ENCODE measurements at regions not wholly inside any gene's neighbourhood (a gene's known extent, or its start where the extent isn't known, plus 50 kb on each side); places are given as distances from the start of the nearest gene placed in this dataset.

DNA sequence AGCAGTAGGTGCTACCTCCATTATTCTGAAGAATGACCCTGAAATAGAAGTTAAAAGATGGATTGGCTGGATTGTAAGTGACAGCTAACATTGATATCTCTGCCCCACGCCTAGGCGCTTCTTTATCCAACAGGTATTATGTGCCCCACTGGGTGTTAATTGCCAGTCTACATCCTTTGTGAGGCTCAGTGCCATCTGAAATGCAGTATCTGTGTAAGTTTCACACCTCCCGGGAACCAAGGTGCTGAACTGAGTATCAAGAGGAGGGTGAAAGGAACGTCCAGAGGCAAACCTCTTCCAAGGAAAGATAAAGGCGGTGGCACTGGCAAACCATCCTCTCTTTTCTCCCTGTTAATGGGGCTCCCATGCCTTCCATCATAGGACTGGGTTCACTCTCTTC lies 181.1 kb upstream of the UBL3 start (continued):
- TF ChIP-seq CTCF (IDR thresholded peaks at IDR 0.05) (no peak), RCOR1 (IDR thresholded peaks at IDR 0.05; ENCODE audit: low read depth, low read length) (no peak), EHF (CRISPR knock-in tag; IDR thresholded peaks at IDR 0.05) (no peak), HOXB13 (CRISPR knock-in tag; IDR thresholded peaks at IDR 0.05; ENCODE audit: low read depth) (no peak), JUN (IDR thresholded peaks at IDR 0.05) (no peak)

DNA sequence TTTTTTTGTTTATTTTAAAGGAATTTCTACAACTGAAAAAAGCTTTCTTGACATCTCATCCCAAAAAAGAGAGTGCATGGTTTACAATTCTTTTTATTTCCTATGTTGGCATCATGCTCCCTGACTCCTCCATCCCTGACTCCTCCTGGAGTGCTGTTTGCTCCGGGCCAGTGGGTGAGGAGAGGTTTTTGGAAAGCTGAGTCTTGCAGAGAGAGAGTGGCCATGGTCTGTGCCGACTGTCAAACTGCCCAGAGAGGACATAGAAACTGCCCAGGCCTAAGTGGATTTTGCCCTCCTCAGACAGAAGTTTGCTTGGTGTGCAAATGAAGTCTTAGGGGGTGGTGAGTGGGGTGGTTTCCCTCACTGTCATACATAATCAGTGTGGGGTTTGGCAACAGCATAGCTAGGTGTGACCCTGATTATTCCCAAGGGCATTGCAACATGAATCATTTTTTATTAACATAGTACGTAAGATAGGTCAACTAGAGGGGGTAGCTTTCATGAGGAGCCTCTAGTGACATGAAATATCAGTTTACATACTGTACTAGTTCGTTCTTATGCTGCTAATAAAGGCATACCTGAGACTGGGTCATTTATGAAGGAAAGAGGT lies 179.8 kb upstream of the UBL3 start:
- FAIRE-seq: no peak
- no peak for DNase-seq (ENCODE audit: low read depth in 1 of 2, low spot score in 1 of 2)
- ChIA-PET POLR2A (no interaction called here), CTCF (interaction anchor here (0.8 kb wide), 1 partner anchor 9 kb away, joined by 3 read pairs; no protein-coding TSS in a partner anchor)
- no peak overlapping the region for H3K4me2 ChIP-seq
- ATAC-seq: no peak
- peaks cover 11% of the 10 kb centered on the region for H3K4me1 ChIP-seq
- H3K27ac ChIP-seq: no peak overlapping the region
- no peak overlapping the region for H3K4me3 ChIP-seq
- no peaks in the 10 kb centered on the region for H3K9me3 ChIP-seq
- 26% methylated on average over 4 of the region's 4 CpGs for WGBS (ENCODE audit: missing lambda C conversion rate)
- no peak for TF ChIP-seq EHMT2 (IDR thresholded peaks at IDR 0.05; ENCODE audit: low read depth)
- no peak for TF ChIP-seq ESRRA (IDR thresholded peaks at IDR 0.05; ENCODE audit: borderline replicate concordance, low read length)
- no peak for TF ChIP-seq HEYL (CRISPR knock-in tag; IDR thresholded peaks at IDR 0.05)
- no peak for TF ChIP-seq NPAS2 (CRISPR knock-in tag; IDR thresholded peaks at IDR 0.05; ENCODE audit: borderline replicate concordance)
- TF ChIP-seq CHD2 (IDR thresholded peaks at IDR 0.05; ENCODE audit: low read length, partially characterized antibody): no peak
- no peak for TF ChIP-seq JUNB (IDR thresholded peaks at IDR 0.05)
- no peak for TF ChIP-seq EP300 (IDR thresholded peaks at IDR 0.05)
- no peak for TF ChIP-seq MAFK (IDR thresholded peaks at IDR 0.05; ENCODE audit: partially characterized antibody)
- TF ChIP-seq CEBPB (IDR thresholded peaks at IDR 0.05): no peak
- no peak for TF ChIP-seq ZNF302 (CRISPR knock-in tag; IDR thresholded peaks at IDR 0.05)
- no peak for TF ChIP-seq POLR2A (IDR thresholded peaks at IDR 0.05; ENCODE audit: low read length)
- TF ChIP-seq TP53 (CRISPR knock-in tag; IDR thresholded peaks at IDR 0.05): no peak
- TF ChIP-seq, protein P1, sequence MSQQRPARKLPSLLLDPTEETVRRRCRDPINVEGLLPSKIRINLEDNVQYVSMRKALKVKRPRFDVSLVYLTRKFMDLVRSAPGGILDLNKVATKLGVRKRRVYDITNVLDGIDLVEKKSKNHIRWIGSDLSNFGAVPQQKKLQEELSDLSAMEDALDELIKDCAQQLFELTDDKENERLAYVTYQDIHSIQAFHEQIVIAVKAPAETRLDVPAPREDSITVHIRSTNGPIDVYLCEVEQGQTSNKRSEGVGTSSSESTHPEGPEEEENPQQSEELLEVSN (IDR thresholded peaks at IDR 0.05; ENCODE audit: borderline replicate concordance, low read depth): no peak
- no peak for TF ChIP-seq CBX2 (IDR thresholded peaks at IDR 0.05; ENCODE audit: borderline replicate concordance, low read depth)
- TF ChIP-seq RFX5 (IDR thresholded peaks at IDR 0.05): no peak
- no peak for TF ChIP-seq HOXB13 (CRISPR knock-in tag; IDR thresholded peaks at IDR 0.05; ENCODE audit: low read depth)
- no peak for TF ChIP-seq EHF (CRISPR knock-in tag; IDR thresholded peaks at IDR 0.05)
- TF ChIP-seq MYC (IDR thresholded peaks at IDR 0.05; ENCODE audit: borderline replicate concordance, low read length): no peak

GRCh38 chr13:30027569-30028455 lies 177.4 kb upstream of the UBL3 start:
- FAIRE-seq (no peak), DNase-seq (ENCODE audit: low read depth in 1 of 2, low spot score in 1 of 2) (no peak), ATAC-seq (no peak)
- no peak overlapping the region for H3K27ac ChIP-seq
- no peak overlapping the region for H3K4me2 ChIP-seq
- 75% methylated on average over 6 of the region's 6 CpGs for WGBS (ENCODE audit: missing lambda C conversion rate)
- TF ChIP-seq CEBPB (IDR thresholded peaks at IDR 0.05): no peak
- ChIA-PET POLR2A (interaction anchor here (0.8 kb wide), 1 partner anchor 177 kb away, joined by 3 read pairs; the partner anchor contains the start of gene UBL3), CTCF (interaction anchor here (1.3 kb wide), 1 partner anchor 103 kb away, joined by 3 read pairs; no protein-coding TSS in a partner anchor)
- no peak overlapping the region for H3K4me3 ChIP-seq
- H3K9me3 ChIP-seq: no peaks in the 10 kb centered on the region
- H3K4me1 ChIP-seq: no peaks in the 10 kb centered on the region

Data from A549 (cell line).